ENCODE measurements at regions not wholly inside any gene's neighbourhood (a gene's known extent, or its start where the extent isn't known, plus 50 kb on each side); places are given as distances from the start of the nearest gene placed in this dataset.

GRCh38 chr12:105761075-105761474 is 377.7 kb downstream of the NUAK1 start:
- no peak for DNase-seq

GRCh38 chr12:105764216-105764835 is 374.4 kb downstream of the NUAK1 start:
- DNase-seq, result no peak

- no peak for DNase-seq
Observed at GRCh38 chr12:105765053-105766014, 373.4 kb downstream of the NUAK1 start.

- no peak for DNase-seq
Observed at GRCh38 chr12:105766029-105766428, 372.7 kb downstream of the NUAK1 start.

GRCh38 chr12:105769486-105769885 is 369.3 kb downstream of the NUAK1 start:
- no peak for DNase-seq

GRCh38 chr12:105773471-105773870 is 365.3 kb downstream of the NUAK1 start:
- DNase-seq, result no peak

GRCh38 chr12:105774037-105774436 is 364.7 kb downstream of the NUAK1 start:
- DNase-seq, result no peak

GRCh38 chr12:105775343-105775742 is 363.4 kb downstream of the NUAK1 start:
- no peak for DNase-seq

- no peak for DNase-seq
Observed at GRCh38 chr12:105783983-105784947, 354.5 kb downstream of the NUAK1 start.

GRCh38 chr12:105793421-105793820 is 345.3 kb downstream of the NUAK1 start:
- no peak for DNase-seq

GRCh38 chr12:105798256-105798845 is 340.4 kb downstream of the NUAK1 start:
- no peak for DNase-seq

- no peak for DNase-seq
Observed at GRCh38 chr12:105799103-105799502, 339.7 kb downstream of the NUAK1 start.

- DNase-seq, result no peak
Observed at GRCh38 chr12:105801351-105801750, 337.4 kb downstream of the NUAK1 start.

GRCh38 chr12:105803292-105803691 is 335.5 kb downstream of the NUAK1 start:
- DNase-seq, result no peak

GRCh38 chr12:105804591-105805265 is 334.0 kb downstream of the NUAK1 start:
- no peak for DNase-seq

GRCh38 chr12:105805730-105806399 is 332.9 kb downstream of the NUAK1 start:
- no peak for DNase-seq

- no peak for DNase-seq
Observed at GRCh38 chr12:105806400-105806770, 332.4 kb downstream of the NUAK1 start.

GRCh38 chr12:105812366-105812765 is 326.4 kb downstream of the NUAK1 start:
- DNase-seq, result no peak

GRCh38 chr12:105813201-105813600 is 325.6 kb downstream of the NUAK1 start:
- DNase-seq, result no peak

GRCh38 chr12:105814283-105814682 is 324.5 kb downstream of the NUAK1 start:
- peak; percentile 89 to 96 for DNase-seq

- DNase-seq, result no peak
Observed at GRCh38 chr12:105819549-105819948, 319.2 kb downstream of the NUAK1 start.

Data from NCI-H2081 (cell line).